ENCODE measurements at regions not wholly inside any gene's neighbourhood (a gene's known extent, or its start where the extent isn't known, plus 50 kb on each side); places are given as distances from the start of the nearest gene placed in this dataset.

- H3K4me3 ChIP-seq (ENCODE audit: low read length), result no peak overlapping the region
- DNase-seq (ENCODE audit: low read depth), result no peak
- no peak for TF ChIP-seq CTCF (conservative IDR thresholded peaks at IDR 0.05; ENCODE audit: low read length)
Measured at GRCh38 chr21:22277341-22277740, 1279.1 kb downstream of the NCAM2 start.

GRCh38 chr21:22278366-22278765 lies 1280.2 kb downstream of the NCAM2 start:
- TF ChIP-seq CTCF (conservative IDR thresholded peaks at IDR 0.05; ENCODE audit: low read length), result no peak
- H3K4me3 ChIP-seq (ENCODE audit: low read length), result no peak overlapping the region
- no peak for DNase-seq (ENCODE audit: low read depth)

- TF ChIP-seq CTCF (conservative IDR thresholded peaks at IDR 0.05; ENCODE audit: low read length), result no peak
- DNase-seq (ENCODE audit: low read depth), result no peak
- no peak overlapping the region for H3K4me3 ChIP-seq (ENCODE audit: low read length)
Measured at GRCh38 chr21:22280851-22281250, 1282.6 kb downstream of the NCAM2 start.

- no peak for TF ChIP-seq CTCF (conservative IDR thresholded peaks at IDR 0.05; ENCODE audit: low read length)
- DNase-seq (ENCODE audit: low read depth), result no peak
- H3K4me3 ChIP-seq (ENCODE audit: low read length), result no peak overlapping the region
Measured at GRCh38 chr21:22288885-22289499, 1290.8 kb downstream of the NCAM2 start.

GRCh38 chr21:22292144-22292543 lies 1293.9 kb downstream of the NCAM2 start:
- no peak overlapping the region for H3K4me3 ChIP-seq (ENCODE audit: low read length)
- DNase-seq (ENCODE audit: low read depth), result no peak
- no peak for TF ChIP-seq CTCF (conservative IDR thresholded peaks at IDR 0.05; ENCODE audit: low read length)

- no peak overlapping the region for H3K4me3 ChIP-seq (ENCODE audit: low read length)
- no peak for TF ChIP-seq CTCF (conservative IDR thresholded peaks at IDR 0.05; ENCODE audit: low read length)
- DNase-seq (ENCODE audit: low read depth), result no peak
Measured at GRCh38 chr21:22297575-22297974, 1299.4 kb downstream of the NCAM2 start.

- TF ChIP-seq CTCF (conservative IDR thresholded peaks at IDR 0.05; ENCODE audit: low read length), result no peak
- DNase-seq (ENCODE audit: low read depth), result no peak
- no peak overlapping the region for H3K4me3 ChIP-seq (ENCODE audit: low read length)
Measured at GRCh38 chr21:22311741-22312462, 1313.7 kb downstream of the NCAM2 start.

Measured in AG10803 (cell line).